Stomach (tissue), 8 donors: ENCODE measurements at regions not wholly inside any gene's neighbourhood (a gene's known extent, or its start where the extent isn't known, plus 50 kb on each side); places are given as distances from the start of the nearest gene placed in this dataset.
"Not testable (repeated sequence)": the region's sequence is repeated elsewhere in the genome, so short reads cannot be mapped to it uniquely, and the experiment has no call there.

Experiments used
- DNase-seq, 2 donors: peaks; one replicate each; pipeline versions ENCODE4 v3.0.0 to v3.0.0-alpha.2; 2013 to 2019
- H3K27ac ChIP-seq, 5 donors: fragments of 200-600 bp in 4 of 5; sonication (generic) in 4 of 5; one replicate each; pipeline ENCODE4 v1.5.1; 2013 to 2019; ENCODE audit warnings: mild to moderate bottlenecking in 1 of 5, moderate library complexity in 1 of 5
- H3K27me3 ChIP-seq, 3 donors: fragments of 200-600 bp; sonication (generic); one replicate each; pipeline ENCODE4 v1.5.1; 2017 to 2019; ENCODE audit warnings: mixed run types in 1 of 3
- H3K36me3 ChIP-seq, 4 donors: fragments of 200-600 bp; sonication (generic); 1 replicate in 3 of 4; 2 replicates in 1 of 4; pipeline ENCODE4 v1.5.1; 2016 to 2019
- H3K4me1 ChIP-seq, 4 donors: fragments of 200-600 bp; sonication (generic); one replicate each; pipeline ENCODE4 v1.5.1; 2016 to 2019
- H3K4me3 ChIP-seq, 4 donors: fragments of 200-600 bp; sonication (generic) in 3 of 4; one replicate each; pipeline ENCODE4 v1.5.1; 2016 to 2019; ENCODE audit warnings: mild to moderate bottlenecking in 1 of 4
- H3K9me3 ChIP-seq, 4 donors: fragments of 200-600 bp; sonication (generic); one replicate each; pipeline ENCODE4 v1.5.1; 2016 to 2019
- CTCF ChIP-seq, 7 experiments: fragments of 450-650 bp in 4 of 7; fragments of 200-600 bp in 3 of 7; sonication (generic) in 3 of 7; IDR thresholded peaks; one replicate each; pipeline ENCODE4 v1.5.1; 2016 to 2019; ENCODE audit warnings: antibody characterized with exemption in 7 of 7, control low read depth in 2 of 7, mild to moderate bottlenecking in 1 of 7
- EP300 ChIP-seq: sonication (generic); formaldehyde crosslinking; IDR thresholded peaks from one replicate; pipeline ENCODE4 v1.6.1; 2017; ENCODE audit warnings: antibody characterized with exemption
- POLR2A ChIP-seq, 4 donors: fragments of 450-650 bp; IDR thresholded peaks; one replicate each; pipeline ENCODE4 v1.6.1; 2016; ENCODE audit warnings: antibody characterized with exemption in 4 of 4, control low read depth in 2 of 4, mild to moderate bottlenecking in 1 of 4, moderate library complexity in 1 of 4
- POLR2AphosphoS5 ChIP-seq, 3 donors: sonication (generic); formaldehyde crosslinking; IDR thresholded peaks; one replicate each; pipeline ENCODE4 v1.6.1; 2016; ENCODE audit warnings: antibody characterized with exemption in 3 of 3
- WGBS, 5 donors: extraction: QIAGEN DNeasy Blood & Tissue Kit in 3 of 5; methylation state at CpG; one replicate each; pipeline versions ENCODE4 v1.1.5 to v1.1.7; 2013 to 2018; 5-methylcytosine and 5-hydroxymethylcytosine counted together
- intact Hi-C: fragments of 100-400 bp; cut with DNase I; formaldehyde crosslinking; loops from one replicate; pipeline ENCODE4 v1.15.1; 2023; ENCODE audit warnings: low total_unique reads
- donor health status: healthy with polysubstance abuse.
- donor health status: Bipolar disorder and iron deficiency.
- donor health status: healthy.

GRCh38 chr11:112665291-112665690 lies 295.9 kb upstream of the NCAM1 start:
- WGBS, 5 donors, result 70 to 82% (median 78%) methylated on average over 2 of the region's 2 CpGs

DNA sequence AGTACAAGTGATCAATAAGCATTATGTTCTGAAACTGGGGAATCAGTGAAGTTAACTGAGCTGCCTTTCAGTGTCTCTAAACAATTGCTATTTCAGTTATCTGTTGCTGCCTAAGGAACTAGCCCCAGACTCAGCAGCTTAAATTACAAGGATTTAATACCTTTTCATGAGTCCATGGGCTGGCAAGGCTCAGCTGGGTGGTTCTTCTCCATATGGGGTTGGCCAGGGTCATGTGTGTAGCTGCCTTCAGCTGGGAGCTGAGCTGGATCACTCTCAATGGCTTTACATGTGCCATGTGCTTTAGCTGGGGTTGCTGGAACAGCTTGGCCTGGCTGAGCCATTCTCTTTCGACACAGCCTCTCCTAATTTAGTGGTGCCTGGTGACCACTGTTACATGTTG lies 295.0 kb upstream of the NCAM1 start:
- peaks cover 0 to 10% (median 0%) of the 10 kb centered on the region in 3 donors for H3K27me3 ChIP-seq
- H3K36me3 ChIP-seq, result no peaks in the 10 kb centered on the region
- no peak for DNase-seq
- WGBS, 5 donors, result 85 to 94% (median 90%) methylated on average over 1 of the region's 1 CpG
- peaks cover 0 to 13% (median 5%) of the 10 kb centered on the region in 4 donors for H3K9me3 ChIP-seq
- TF ChIP-seq POLR2AphosphoS5 (IDR thresholded peaks at IDR 0.05) (no peak), EP300 (no peak), POLR2A (IDR thresholded peaks at IDR 0.05) (no peak), CTCF (IDR thresholded peaks at IDR 0.05) (no peak)
- no peak overlapping the region for H3K27ac ChIP-seq
- H3K4me3 ChIP-seq, result no peak overlapping the region
- intact Hi-C loops, result no loop called here
- no peaks in the 10 kb centered on the region for H3K4me1 ChIP-seq

More at GRCh38 chr11:112665291-112665690, 295.9 kb upstream of the NCAM1 start:
- H3K9me3 ChIP-seq, result peaks cover 0 to 13% (median 5%) of the 10 kb centered on the region in 4 donors
- intact Hi-C loops, result no loop called here
- DNase-seq, result no peak
- H3K27ac ChIP-seq, result no peak overlapping the region
- no peaks in the 10 kb centered on the region for H3K36me3 ChIP-seq
- H3K27me3 ChIP-seq, result peaks cover 0 to 2% (median 0%) of the 10 kb centered on the region in 3 donors
- TF ChIP-seq POLR2AphosphoS5 (IDR thresholded peaks at IDR 0.05) (no peak), CTCF (IDR thresholded peaks at IDR 0.05) (no peak), EP300 (no peak), POLR2A (IDR thresholded peaks at IDR 0.05) (no peak)
- H3K4me1 ChIP-seq, result no peaks in the 10 kb centered on the region
- H3K4me3 ChIP-seq, result no peak overlapping the region

DNA sequence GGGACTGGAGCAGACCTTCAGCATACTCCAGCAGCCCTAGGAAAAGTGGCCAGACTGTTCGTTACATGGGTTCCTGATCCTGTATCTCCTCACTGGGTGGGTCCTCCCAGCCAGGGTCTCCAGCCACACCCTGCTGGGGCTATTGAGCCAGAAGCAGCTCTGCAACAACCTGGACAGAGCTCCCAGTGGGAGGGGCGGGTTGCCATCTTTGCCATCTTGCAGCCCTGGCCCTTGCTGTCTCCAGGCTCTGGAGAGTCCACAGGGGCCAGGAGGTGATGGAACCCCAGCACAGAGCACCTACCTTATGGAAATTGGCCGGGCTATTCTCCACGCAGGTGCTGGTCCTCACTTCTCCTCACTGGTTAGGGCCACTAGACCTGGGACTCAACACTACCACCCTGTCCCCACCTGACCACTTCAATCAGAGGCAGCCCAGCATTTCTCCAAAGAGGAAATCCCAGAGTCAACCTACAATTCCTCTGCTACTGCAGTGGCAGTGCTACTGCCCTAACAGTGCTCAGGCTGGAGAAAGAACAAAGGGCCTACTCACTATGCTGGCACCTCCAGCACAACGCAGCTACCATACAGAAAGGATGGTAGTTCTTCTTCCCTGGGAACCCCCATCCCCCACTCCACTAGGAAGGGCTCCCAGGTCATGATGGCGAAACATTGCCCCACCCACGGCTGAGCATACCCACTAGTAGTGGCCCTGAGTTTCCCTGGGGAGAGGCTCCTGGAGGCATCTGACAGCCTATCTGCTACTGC lies 290.2 kb upstream of the NCAM1 start:
- H3K9me3 ChIP-seq, result peaks cover 0 to 9% (median 4%) of the 10 kb centered on the region in 4 donors
- 68 to 92% (median 78%) methylated on average over 6 to 7 of the region's 7 CpGs for WGBS, 5 donors
- no peak overlapping the region for H3K4me3 ChIP-seq
- intact Hi-C loops, result no loop called here
- peaks cover 0 to 10% (median 0%) of the 10 kb centered on the region in 3 donors for H3K27me3 ChIP-seq
- no peaks in the 10 kb centered on the region for H3K36me3 ChIP-seq
- DNase-seq, result no peak
- H3K27ac ChIP-seq, result no peak overlapping the region
- TF ChIP-seq CTCF (IDR thresholded peaks at IDR 0.05) (no peak), POLR2AphosphoS5 (IDR thresholded peaks at IDR 0.05) (no peak), POLR2A (IDR thresholded peaks at IDR 0.05) (no peak), EP300 (no peak)
- H3K4me1 ChIP-seq, result no peaks in the 10 kb centered on the region

GRCh38 chr11:112673401-112673800 lies 287.8 kb upstream of the NCAM1 start:
- peaks cover 0 to 10% (median 0%) of the 10 kb centered on the region in 3 donors for H3K27me3 ChIP-seq
- DNase-seq, H3K27ac ChIP-seq, H3K9me3 ChIP-seq, H3K36me3 ChIP-seq, intact Hi-C loops, H3K4me1 ChIP-seq, H3K4me3 ChIP-seq: not testable (repeated sequence)
- WGBS, 5 donors, result 38 to 75% (median 64%) methylated on average over 2 of the region's 2 CpGs

DNA sequence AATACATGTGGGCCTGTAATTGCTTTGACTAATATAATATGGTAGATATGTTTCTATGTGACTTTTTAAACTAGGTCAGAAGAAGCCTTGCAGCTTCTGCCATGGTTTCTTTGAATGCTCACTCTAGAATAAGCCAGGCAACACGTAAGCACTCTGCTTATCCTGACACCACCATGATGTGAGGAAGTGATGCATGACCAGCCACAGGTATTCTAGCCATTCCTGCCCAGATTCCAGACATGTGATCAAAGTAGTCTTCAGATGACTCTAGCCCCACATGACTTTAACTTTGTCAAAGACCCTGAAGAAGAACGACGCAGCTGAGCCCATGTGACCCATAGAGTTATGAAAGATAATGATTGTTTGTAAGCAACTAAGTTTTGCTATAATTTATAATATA lies 276.1 kb upstream of the NCAM1 start:
- no peak overlapping the region for H3K27ac ChIP-seq
- intact Hi-C loops, result no loop called here
- no peak overlapping the region for H3K4me3 ChIP-seq
- no peak for TF ChIP-seq POLR2AphosphoS5 (IDR thresholded peaks at IDR 0.05)
- H3K36me3 ChIP-seq, result no peaks in the 10 kb centered on the region
- no peak for DNase-seq
- 50 to 93% (median 81%) methylated on average over 3 of the region's 3 CpGs for WGBS, 5 donors
- no peaks in the 10 kb centered on the region for H3K27me3 ChIP-seq
- H3K9me3 ChIP-seq, result peaks cover 0 to 7% (median 0%) of the 10 kb centered on the region in 4 donors
- no peaks in the 10 kb centered on the region for H3K4me1 ChIP-seq
